Neuronal stem cell (in vitro differentiated cells): ENCODE measurements at regions not wholly inside any gene's neighbourhood (a gene's known extent, or its start where the extent isn't known, plus 50 kb on each side); places are given as distances from the start of the nearest gene placed in this dataset.

Experiments used
- DNase-seq: peaks from one replicate; pipeline ENCODE4 v3.0.0-alpha.2; 2013; ENCODE audit warnings: low spot score
- H2AFZ ChIP-seq: one replicate; pipeline ENCODE4 v1.6.1; 2013; ENCODE audit warnings: mild to moderate bottlenecking, low read length, inconsistent platforms
- H2AK5ac ChIP-seq: 2 replicates; pipeline ENCODE4 v1.6.1; 2013; ENCODE audit warnings: low read depth, mild to moderate bottlenecking, inconsistent platforms, low read length, moderate library complexity, mixed read lengths
- H2BK120ac ChIP-seq: 2 replicates; pipeline ENCODE4 v1.6.1; 2013; ENCODE audit warnings: low read depth, mild to moderate bottlenecking, inconsistent platforms, low read length, moderate library complexity, mixed read lengths
- H2BK12ac ChIP-seq: one replicate; pipeline ENCODE4 v1.6.1; 2013; ENCODE audit warnings: low read length, inconsistent platforms
- H2BK15ac ChIP-seq: 2 replicates; pipeline ENCODE4 v1.6.1; 2013; ENCODE audit warnings: mild to moderate bottlenecking, low read length, inconsistent platforms, mixed read lengths
- H2BK5ac ChIP-seq: one replicate; pipeline ENCODE4 v1.6.1; 2013; ENCODE audit warnings: inconsistent platforms, mild to moderate bottlenecking, low read length, moderate library complexity
- H3K14ac ChIP-seq: one replicate; pipeline ENCODE4 v1.6.1; 2013; ENCODE audit warnings: low read length, inconsistent platforms
- H3K18ac ChIP-seq: 2 replicates; pipeline ENCODE4 v1.6.1; 2013; ENCODE audit warnings: low read length, inconsistent platforms
- H3K23ac ChIP-seq: 2 replicates; pipeline ENCODE4 v1.6.1; 2013; ENCODE audit warnings: low read depth, mild to moderate bottlenecking, mixed read lengths, low read length, inconsistent platforms; ENCODE audit not compliant: poor library complexity
- H3K27ac ChIP-seq: replicated peaks from 3 replicates; pipeline ENCODE4 v1.5.1; 2013; ENCODE audit warnings: low read length, inconsistent platforms
- H3K27me3 ChIP-seq, 3 experiments: 2 replicates each; pipeline ENCODE4 v1.6.1; 2013; ENCODE audit warnings: low read length in 3 of 3, mild to moderate bottlenecking in 2 of 3, inconsistent platforms in 1 of 3, low read depth in 1 of 3, mixed read lengths in 1 of 3, moderate library complexity in 1 of 3; ENCODE audit not compliant: control insufficient read depth in 3 of 3, insufficient read depth in 3 of 3
- H3K36me3 ChIP-seq, 2 donors: replicated peaks in 1 of 2; 2 replicates each; pipeline ENCODE4 v1.6.1; 2013; ENCODE audit warnings: low read length in 2 of 2; ENCODE audit not compliant: control insufficient read depth in 2 of 2, insufficient read depth in 2 of 2
- H3K4ac ChIP-seq: 2 replicates; pipeline ENCODE4 v1.6.1; 2013; ENCODE audit warnings: inconsistent platforms, mild to moderate bottlenecking, low read length, moderate library complexity
- H3K4me1 ChIP-seq, 2 donors: 1 replicate in 1 of 2; 2 replicates in 1 of 2; pipeline ENCODE4 v1.6.1; 2013; ENCODE audit warnings: low read length in 2 of 2, low read depth in 1 of 2; ENCODE audit not compliant: control insufficient read depth in 2 of 2, insufficient read depth in 1 of 2
- H3K4me2 ChIP-seq: one replicate; pipeline ENCODE4 v1.6.1; 2013; ENCODE audit warnings: mild to moderate bottlenecking, low read length, inconsistent platforms; ENCODE audit not compliant: insufficient read depth, poor library complexity, severe bottlenecking
- H3K4me3 ChIP-seq, 2 donors: 2 replicates each; pipeline ENCODE4 v1.5.1; 2013; ENCODE audit warnings: low read length in 2 of 2, mild to moderate bottlenecking in 2 of 2, inconsistent platforms in 1 of 2, moderate library complexity in 1 of 2
- H3K79me1 ChIP-seq: one replicate; pipeline ENCODE4 v1.6.1; 2013; ENCODE audit warnings: low read depth, mild to moderate bottlenecking, inconsistent platforms, low read length, moderate library complexity
- H3K9ac ChIP-seq: one replicate; pipeline ENCODE4 v1.6.1; 2013; ENCODE audit warnings: mild to moderate bottlenecking, low read depth, low read length, inconsistent platforms; ENCODE audit not compliant: poor library complexity
- H3K9me3 ChIP-seq, 2 donors: replicated peaks in 1 of 2; 2 replicates each; pipeline versions ENCODE3 to v1.6.1; 2013; ENCODE audit warnings: low read length in 2 of 2, mild to moderate bottlenecking in 2 of 2, inconsistent platforms in 1 of 2, low read depth in 1 of 2, mixed read lengths in 1 of 2, moderate library complexity in 1 of 2; ENCODE audit not compliant: control insufficient read depth in 2 of 2, insufficient read depth in 1 of 2
- H4K8ac ChIP-seq: one replicate; pipeline ENCODE4 v1.6.1; 2013; ENCODE audit warnings: low read depth, mild to moderate bottlenecking, inconsistent platforms, low read length, moderate library complexity
- H4K91ac ChIP-seq: one replicate; pipeline ENCODE4 v1.6.1; 2013; ENCODE audit warnings: low read length, low read depth, mild to moderate bottlenecking, inconsistent platforms; ENCODE audit not compliant: poor library complexity
- WGBS, 2 donors: extraction: QIAGEN DNeasy Blood & Tissue Kit; methylation state at CpG; one replicate each; pipeline ENCODE4 v1.1.7; 2013; ENCODE audit warnings: missing lambda C conversion rate in 2 of 2, mixed read lengths in 1 of 2; ENCODE audit not compliant: insufficient read length in 2 of 2, insufficient replicate concordance in 1 of 2; ENCODE audit errors: extremely low coverage in 2 of 2; 5-methylcytosine and 5-hydroxymethylcytosine counted together

DNA sequence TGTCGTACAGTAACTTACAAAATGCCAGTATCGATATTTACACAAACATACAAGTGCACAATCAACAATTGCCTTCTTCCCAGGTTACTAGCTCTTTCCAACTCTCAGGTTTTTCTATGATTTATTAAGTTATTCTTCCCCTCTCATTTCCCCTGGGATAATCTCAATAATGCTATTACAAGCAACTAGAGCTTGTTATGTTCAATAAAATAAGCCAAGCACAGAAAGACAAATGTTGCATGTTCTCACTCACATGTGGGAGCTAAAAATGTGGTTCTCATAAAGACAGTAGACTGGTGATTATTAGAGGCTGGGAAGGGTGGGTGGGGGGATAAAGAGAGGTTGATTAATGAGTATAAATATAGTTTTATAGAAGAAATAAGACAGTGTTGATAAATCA is 577.1 kb downstream of the HACE1 start:
- no peak for DNase-seq
- Histone ChIP-seq H2BK120ac (no peak overlapping the region), H3K23ac (no peak overlapping the region), H4K8ac (no peak overlapping the region), H3K14ac (no peak overlapping the region), H2BK12ac (no peak overlapping the region), H2BK5ac (no peak overlapping the region), H3K9ac (no peak overlapping the region), H3K4me2 (no peak overlapping the region), H3K9me3 (no peaks in the 10 kb centered on the region), H3K18ac (no peak overlapping the region), H4K91ac (no peak overlapping the region), H3K4me1 (no peaks in the 10 kb centered on the region), H3K27me3 (no peaks in the 10 kb centered on the region), H3K27ac (no peak overlapping the region), H2AFZ (no peak overlapping the region), H2AK5ac (no peak overlapping the region), H3K79me1 (no peaks in the 10 kb centered on the region), H3K4ac (no peak overlapping the region), H3K4me3 (no peak overlapping the region), H3K36me3 (no peaks in the 10 kb centered on the region), H2BK15ac (no peak overlapping the region)
- WGBS, 2 donors: no CpG with 5 or more reads among the region's 2 CpGs

DNA sequence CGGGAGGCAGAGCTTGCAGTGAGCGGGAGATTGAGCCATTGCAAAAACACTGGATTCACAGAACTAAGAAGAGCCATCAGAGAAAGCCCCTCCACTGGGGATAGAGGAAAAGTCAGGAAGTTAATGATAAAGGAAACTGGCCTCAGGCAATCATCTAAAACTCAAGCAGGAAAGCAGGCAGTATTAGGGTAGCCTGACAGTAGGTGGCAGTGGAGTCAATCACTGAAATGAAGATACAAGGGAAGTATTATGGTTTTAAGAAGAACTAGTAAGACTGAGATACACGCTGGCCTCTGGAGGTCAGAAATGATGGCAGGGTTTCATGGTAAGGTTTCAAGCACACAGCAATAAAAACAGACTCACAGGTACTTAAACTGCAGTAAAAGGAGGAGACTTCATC is 578.3 kb downstream of the HACE1 start:
- Histone ChIP-seq H4K8ac (no peak overlapping the region), H3K79me1 (no peaks in the 10 kb centered on the region), H2BK12ac (no peak overlapping the region), H3K23ac (no peak overlapping the region), H3K36me3 (no peaks in the 10 kb centered on the region), H2BK5ac (no peak overlapping the region), H2AK5ac (no peak overlapping the region), H3K4ac (no peak overlapping the region), H2BK120ac (no peak overlapping the region), H3K4me1 (no peaks in the 10 kb centered on the region), H3K4me3 (no peak overlapping the region), H3K18ac (no peak overlapping the region), H3K14ac (no peak overlapping the region), H3K27me3 (no peaks in the 10 kb centered on the region), H3K9ac (no peak overlapping the region), H2AFZ (no peak overlapping the region), H4K91ac (no peak overlapping the region), H2BK15ac (no peak overlapping the region), H3K27ac (no peak overlapping the region), H3K4me2 (no peak overlapping the region), H3K9me3 (no peaks in the 10 kb centered on the region)
- DNase-seq: no peak
- no CpG with 5 or more reads among the region's 3 CpGs for WGBS, 2 donors

DNA sequence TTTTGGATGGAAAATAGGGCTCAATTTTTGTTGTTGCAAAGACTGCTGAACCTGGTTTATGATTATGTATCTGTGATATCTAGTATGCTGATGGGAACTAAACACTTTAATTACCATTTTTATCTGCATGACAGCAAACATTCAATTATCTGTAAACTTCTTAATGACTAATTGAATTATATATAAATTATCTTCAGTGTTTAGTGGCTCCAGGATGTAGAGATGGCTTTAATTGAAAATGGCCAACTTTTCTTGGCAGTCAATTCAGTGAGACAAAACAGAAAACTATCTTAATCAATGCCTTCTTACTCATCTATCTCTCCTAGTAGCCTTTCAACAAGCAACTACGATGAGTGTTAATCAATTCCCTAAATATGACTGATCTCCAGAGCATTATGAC is 591.3 kb downstream of the HACE1 start:
- DNase-seq: no peak
- Histone ChIP-seq H3K4me3 (no peak overlapping the region), H3K4me1 (no peaks in the 10 kb centered on the region), H3K36me3 (no peaks in the 10 kb centered on the region), H3K14ac (no peak overlapping the region), H2BK12ac (no peak overlapping the region), H4K91ac (no peak overlapping the region), H2AK5ac (no peak overlapping the region), H2AFZ (no peak overlapping the region), H3K18ac (no peak overlapping the region), H2BK15ac (no peak overlapping the region), H3K79me1 (no peaks in the 10 kb centered on the region), H3K9me3 (no peaks in the 10 kb centered on the region), H3K4me2 (no peak overlapping the region), H4K8ac (no peak overlapping the region), H3K4ac (no peak overlapping the region), H2BK120ac (no peak overlapping the region), H3K9ac (no peak overlapping the region), H3K27ac (no peak overlapping the region), H3K27me3 (no peaks in the 10 kb centered on the region), H3K23ac (no peak overlapping the region), H2BK5ac (no peak overlapping the region)
- WGBS, 2 donors: no CpG with 5 or more reads among the region's 1 CpG

DNA sequence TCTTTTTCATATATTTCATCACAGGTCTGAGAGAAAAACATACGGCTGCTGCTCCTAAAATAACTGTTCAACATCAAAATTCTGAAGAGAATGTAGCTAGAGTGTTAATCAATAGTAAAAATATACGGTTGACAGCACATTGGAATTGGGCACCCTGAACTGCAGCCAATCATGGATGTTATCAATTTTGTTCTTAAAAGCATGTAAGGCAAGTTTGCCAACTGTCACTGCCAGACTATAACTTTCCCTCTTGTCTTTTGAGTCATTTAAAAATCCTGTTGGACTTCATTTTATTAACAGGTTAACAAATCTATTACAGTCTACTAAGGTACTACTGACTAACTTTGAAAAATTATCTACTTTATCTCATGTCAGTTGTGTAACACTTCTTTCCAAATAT is 592.8 kb downstream of the HACE1 start:
- Histone ChIP-seq H3K4ac (no peak overlapping the region), H3K79me1 (no peaks in the 10 kb centered on the region), H4K8ac (no peak overlapping the region), H4K91ac (no peak overlapping the region), H3K4me3 (no peak overlapping the region), H3K36me3 (no peaks in the 10 kb centered on the region), H2BK15ac (no peak overlapping the region), H2AK5ac (no peak overlapping the region), H3K4me1 (no peaks in the 10 kb centered on the region), H2BK12ac (no peak overlapping the region), H2BK5ac (no peak overlapping the region), H3K9me3 (no peaks in the 10 kb centered on the region), H3K9ac (no peak overlapping the region), H3K27me3 (no peaks in the 10 kb centered on the region), H2AFZ (no peak overlapping the region), H3K27ac (no peak overlapping the region), H3K18ac (no peak overlapping the region), H2BK120ac (no peak overlapping the region), H3K4me2 (no peak overlapping the region), H3K14ac (no peak overlapping the region), H3K23ac (no peak overlapping the region)
- no peak for DNase-seq
- no CpG with 5 or more reads among the region's 2 CpGs for WGBS, 2 donors
